ENCODE measurements at regions not wholly inside any gene's neighbourhood (a gene's known extent, or its start where the extent isn't known, plus 50 kb on each side); places are given as distances from the start of the nearest gene placed in this dataset.
"Not testable (repeated sequence)": the region's sequence is repeated elsewhere in the genome, so short reads cannot be mapped to it uniquely, and the experiment has no call there.

- no peak for DNase-seq (ENCODE audit: extremely low read depth in 1 of 2, low read depth in 1 of 2)
These were observed 111.6 kb upstream of the BMAL1 start for GRCh38 chr11:13166036-13166435.

GRCh38 chr11:13168271-13168670, 109.3 kb upstream of the BMAL1 start:
- DNase-seq (ENCODE audit: extremely low read depth in 1 of 2, low read depth in 1 of 2) = no peak

GRCh38 chr11:13169709-13170108, 107.9 kb upstream of the BMAL1 start:
- DNase-seq (ENCODE audit: extremely low read depth in 1 of 2, low read depth in 1 of 2) = no peak

- DNase-seq (ENCODE audit: extremely low read depth in 1 of 2, low read depth in 1 of 2) = no peak
These were observed 103.5 kb upstream of the BMAL1 start for GRCh38 chr11:13174090-13174489.

- DNase-seq (ENCODE audit: extremely low read depth in 1 of 2, low read depth in 1 of 2) = no peak
These were observed 94.3 kb upstream of the BMAL1 start for GRCh38 chr11:13183094-13183825.

GRCh38 chr11:13183826-13184196, 93.8 kb upstream of the BMAL1 start:
- DNase-seq (ENCODE audit: extremely low read depth in 1 of 2, low read depth in 1 of 2) = no peak

GRCh38 chr11:13184295-13184794, 93.2 kb upstream of the BMAL1 start:
- no peak for DNase-seq (ENCODE audit: extremely low read depth in 1 of 2, low read depth in 1 of 2)

GRCh38 chr11:13188179-13188578, 89.4 kb upstream of the BMAL1 start:
- no peak for DNase-seq (ENCODE audit: extremely low read depth in 1 of 2, low read depth in 1 of 2)

- no peak for DNase-seq (ENCODE audit: extremely low read depth in 1 of 2, low read depth in 1 of 2)
These were observed 87.8 kb upstream of the BMAL1 start for GRCh38 chr11:13189561-13190426.

- no peak for DNase-seq (ENCODE audit: extremely low read depth in 1 of 2, low read depth in 1 of 2)
These were observed 84.0 kb upstream of the BMAL1 start for GRCh38 chr11:13193613-13194012.

- DNase-seq (ENCODE audit: extremely low read depth in 1 of 2, low read depth in 1 of 2) = not testable (repeated sequence)
These were observed 80.2 kb upstream of the BMAL1 start for GRCh38 chr11:13197374-13197773.

GRCh38 chr11:13205486-13205885, 72.1 kb upstream of the BMAL1 start:
- no peak for DNase-seq (ENCODE audit: extremely low read depth in 1 of 2, low read depth in 1 of 2)

- no peak for DNase-seq (ENCODE audit: extremely low read depth in 1 of 2, low read depth in 1 of 2)
These were observed 71.4 kb upstream of the BMAL1 start for GRCh38 chr11:13206086-13206640.

- no peak for DNase-seq (ENCODE audit: extremely low read depth in 1 of 2, low read depth in 1 of 2)
These were observed 70.3 kb upstream of the BMAL1 start for GRCh38 chr11:13207270-13207664.

GRCh38 chr11:13207665-13208594, 69.7 kb upstream of the BMAL1 start:
- DNase-seq (ENCODE audit: extremely low read depth in 1 of 2, low read depth in 1 of 2) = no peak

- DNase-seq (ENCODE audit: extremely low read depth in 1 of 2, low read depth in 1 of 2) = no peak
These were observed 68.7 kb upstream of the BMAL1 start for GRCh38 chr11:13208921-13209320.

- no peak for DNase-seq (ENCODE audit: extremely low read depth in 1 of 2, low read depth in 1 of 2)
These were observed 68.2 kb upstream of the BMAL1 start for GRCh38 chr11:13209379-13209778.

- DNase-seq (ENCODE audit: extremely low read depth in 1 of 2, low read depth in 1 of 2) = no peak
These were observed 67.2 kb upstream of the BMAL1 start for GRCh38 chr11:13210424-13210823.

- DNase-seq (ENCODE audit: extremely low read depth in 1 of 2, low read depth in 1 of 2) = no peak
These were observed 63.3 kb upstream of the BMAL1 start for GRCh38 chr11:13214276-13214675.

- no peak for DNase-seq (ENCODE audit: extremely low read depth in 1 of 2, low read depth in 1 of 2)
These were observed 62.4 kb upstream of the BMAL1 start for GRCh38 chr11:13215149-13215548.
